ENCODE measurements at regions not wholly inside any gene's neighbourhood (a gene's known extent, or its start where the extent isn't known, plus 50 kb on each side); places are given as distances from the start of the nearest gene placed in this dataset.

DNA sequence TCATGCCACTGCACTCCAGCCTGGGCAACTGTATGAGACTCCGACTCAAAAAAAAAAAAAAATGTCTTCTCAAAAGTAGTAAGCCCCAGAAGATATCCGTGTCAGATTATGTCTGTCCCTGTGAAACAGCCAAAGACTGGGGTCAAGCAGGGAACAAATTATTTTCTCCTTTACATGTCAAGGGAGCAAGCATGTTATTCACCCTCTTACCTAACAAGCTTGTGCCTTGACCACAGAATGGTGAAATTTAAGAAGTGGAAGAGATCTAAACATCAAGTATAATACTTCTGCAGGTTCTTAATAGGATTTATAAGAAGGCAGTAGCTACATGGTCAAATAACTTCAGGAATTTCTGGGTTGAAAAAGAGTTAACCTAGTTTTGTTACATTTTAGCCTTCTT lies 187.9 kb downstream of the ZNF365 start:
- Histone ChIP-seq H3K9ac (ENCODE audit: low read depth in 1 of 2, low read length in 2 of 2) (no peak overlapping the region), H3K36me3 (ENCODE audit: control insufficient read depth in 2 of 2, insufficient read depth in 2 of 2, low read length in 2 of 2) (no peaks in the 10 kb centered on the region), H3K27ac (ENCODE audit: low read depth in 2 of 2, low read length in 2 of 2) (no peak overlapping the region), H3K27me3 (ENCODE audit: control insufficient read depth in 2 of 2, insufficient read depth in 2 of 2, low read length in 2 of 2) (no peaks in the 10 kb centered on the region), H3K9me3 (ENCODE audit: control insufficient read depth in 2 of 2, low read length in 2 of 2) (no peaks in the 10 kb centered on the region), H3K4me1 (ENCODE audit: control insufficient read depth in 2 of 2, insufficient read depth in 2 of 2, low read length in 2 of 2) (no peaks in the 10 kb centered on the region), H3K4me3 (ENCODE audit: low read length in 2 of 2) (no peak overlapping the region)

DNA sequence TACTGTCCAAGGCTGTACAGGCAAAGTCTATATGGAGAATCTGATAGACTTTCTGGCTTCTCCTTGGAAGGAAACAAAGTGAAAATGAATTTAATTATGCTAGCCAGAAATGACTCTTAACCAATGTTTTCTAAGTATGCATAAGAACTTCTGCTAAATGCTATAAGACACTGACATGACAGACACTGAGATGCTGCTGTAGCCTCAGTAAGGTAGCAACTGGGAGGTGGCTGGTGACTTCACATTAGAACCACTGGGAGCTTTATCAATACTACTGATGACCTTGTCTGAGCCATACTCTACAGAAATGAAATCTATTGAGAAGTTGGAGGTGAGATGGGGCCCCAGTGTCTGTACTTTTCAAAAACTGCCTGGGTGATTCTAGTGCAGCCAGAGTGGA lies 188.6 kb downstream of the ZNF365 start:
- no peak overlapping the region for H3K27ac ChIP-seq (ENCODE audit: low read depth in 2 of 2, low read length in 2 of 2)
- H3K36me3 ChIP-seq (ENCODE audit: control insufficient read depth in 2 of 2, insufficient read depth in 2 of 2, low read length in 2 of 2), result no peaks in the 10 kb centered on the region

GRCh38 chr10:62573929-62574328 lies 199.8 kb downstream of the ZNF365 start:
- Histone ChIP-seq H3K9ac (ENCODE audit: low read depth in 1 of 2, low read length in 2 of 2) (no peak overlapping the region), H3K4me1 (ENCODE audit: control insufficient read depth in 2 of 2, insufficient read depth in 2 of 2, low read length in 2 of 2) (no peaks in the 10 kb centered on the region), H3K36me3 (ENCODE audit: control insufficient read depth in 2 of 2, insufficient read depth in 2 of 2, low read length in 2 of 2) (no peaks in the 10 kb centered on the region), H3K27ac (ENCODE audit: low read depth in 2 of 2, low read length in 2 of 2) (no peak overlapping the region), H3K9me3 (ENCODE audit: control insufficient read depth in 2 of 2, low read length in 2 of 2) (no peaks in the 10 kb centered on the region), H3K4me3 (ENCODE audit: low read length in 2 of 2) (no peak overlapping the region), H3K27me3 (ENCODE audit: control insufficient read depth in 2 of 2, insufficient read depth in 2 of 2, low read length in 2 of 2) (no peaks in the 10 kb centered on the region)

More for the DNA sequence above, 188.6 kb downstream of the ZNF365 start:
- H3K9ac ChIP-seq (ENCODE audit: low read depth in 1 of 2, low read length in 2 of 2), result no peak overlapping the region
- H3K9me3 ChIP-seq (ENCODE audit: control insufficient read depth in 2 of 2, low read length in 2 of 2), result no peaks in the 10 kb centered on the region
- no peak overlapping the region for H3K4me3 ChIP-seq (ENCODE audit: low read length in 2 of 2)
- H3K4me1 ChIP-seq (ENCODE audit: control insufficient read depth in 2 of 2, insufficient read depth in 2 of 2, low read length in 2 of 2), result no peaks in the 10 kb centered on the region
- H3K27me3 ChIP-seq (ENCODE audit: control insufficient read depth in 2 of 2, insufficient read depth in 2 of 2, low read length in 2 of 2), result no peaks in the 10 kb centered on the region

DNA sequence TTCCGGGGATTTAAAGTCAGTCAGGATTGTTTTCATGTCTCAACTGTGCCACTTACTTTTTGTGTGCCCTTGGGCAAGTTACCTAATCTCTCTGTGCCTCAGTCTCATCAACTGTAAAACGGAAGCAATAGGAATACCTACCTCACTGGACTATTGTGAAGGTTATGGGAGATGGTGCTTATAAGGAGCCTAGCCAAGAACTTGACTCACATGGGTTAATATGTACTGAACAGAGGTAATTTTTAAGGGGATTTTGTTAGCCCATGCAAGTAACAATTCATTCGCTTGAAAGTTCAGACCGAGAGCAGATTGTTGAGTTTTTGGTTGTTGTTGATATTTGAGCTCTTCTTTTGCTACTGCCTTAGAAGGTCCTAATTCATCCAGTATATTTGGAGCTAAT lies 202.9 kb downstream of the ZNF365 start:
- Histone ChIP-seq H3K27ac (ENCODE audit: low read depth in 2 of 2, low read length in 2 of 2) (no peak overlapping the region), H3K27me3 (ENCODE audit: control insufficient read depth in 2 of 2, insufficient read depth in 2 of 2, low read length in 2 of 2) (no peaks in the 10 kb centered on the region), H3K4me3 (ENCODE audit: low read length in 2 of 2) (no peak overlapping the region), H3K4me1 (ENCODE audit: control insufficient read depth in 2 of 2, insufficient read depth in 2 of 2, low read length in 2 of 2) (no peaks in the 10 kb centered on the region), H3K9me3 (ENCODE audit: control insufficient read depth in 2 of 2, low read length in 2 of 2) (no peaks in the 10 kb centered on the region), H3K36me3 (ENCODE audit: control insufficient read depth in 2 of 2, insufficient read depth in 2 of 2, low read length in 2 of 2) (no peaks in the 10 kb centered on the region), H3K9ac (ENCODE audit: low read depth in 1 of 2, low read length in 2 of 2) (no peak overlapping the region)

DNA sequence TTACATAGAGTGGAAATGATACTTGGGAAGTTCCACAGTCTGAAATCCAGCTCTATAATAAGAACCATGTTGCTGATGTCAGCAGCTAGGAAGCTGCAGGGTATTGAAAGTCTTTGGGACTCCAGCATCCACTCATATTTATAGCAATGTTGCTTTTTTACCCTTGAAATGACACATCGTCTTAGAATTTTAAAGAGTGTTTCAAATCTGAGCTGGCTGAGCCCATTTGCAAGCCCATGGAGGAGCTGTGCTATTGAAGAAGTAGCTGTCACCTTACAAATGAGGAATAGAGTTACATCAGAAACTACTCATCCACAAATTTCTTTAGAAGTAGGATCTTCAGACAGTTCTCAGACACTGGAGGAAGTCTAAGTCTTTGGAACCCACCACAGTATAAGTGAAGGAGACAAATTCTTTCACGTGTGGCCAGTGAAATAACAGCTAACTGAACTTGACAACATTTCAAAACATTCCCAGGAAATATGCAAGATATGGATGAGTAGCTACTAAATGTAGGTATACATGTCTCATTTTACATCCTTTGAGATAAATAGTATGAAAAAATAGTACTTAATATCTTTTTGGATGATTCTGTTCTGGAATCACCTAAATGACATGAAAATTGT lies 203.6 kb downstream of the ZNF365 start:
- Histone ChIP-seq H3K9ac (ENCODE audit: low read depth in 1 of 2, low read length in 2 of 2) (no peak overlapping the region), H3K36me3 (ENCODE audit: control insufficient read depth in 2 of 2, insufficient read depth in 2 of 2, low read length in 2 of 2) (no peaks in the 10 kb centered on the region), H3K27ac (ENCODE audit: low read depth in 2 of 2, low read length in 2 of 2) (no peak overlapping the region), H3K27me3 (ENCODE audit: control insufficient read depth in 2 of 2, insufficient read depth in 2 of 2, low read length in 2 of 2) (no peaks in the 10 kb centered on the region), H3K4me3 (ENCODE audit: low read length in 2 of 2) (no peak overlapping the region), H3K4me1 (ENCODE audit: control insufficient read depth in 2 of 2, insufficient read depth in 2 of 2, low read length in 2 of 2) (no peaks in the 10 kb centered on the region), H3K9me3 (ENCODE audit: control insufficient read depth in 2 of 2, low read length in 2 of 2) (no peaks in the 10 kb centered on the region)

GRCh38 chr10:62578301-62578700 lies 204.1 kb downstream of the ZNF365 start:
- Histone ChIP-seq H3K9me3 (ENCODE audit: control insufficient read depth in 2 of 2, low read length in 2 of 2) (no peaks in the 10 kb centered on the region), H3K4me3 (ENCODE audit: low read length in 2 of 2) (no peak overlapping the region), H3K27me3 (ENCODE audit: control insufficient read depth in 2 of 2, insufficient read depth in 2 of 2, low read length in 2 of 2) (no peaks in the 10 kb centered on the region), H3K27ac (ENCODE audit: low read depth in 2 of 2, low read length in 2 of 2) (no peak overlapping the region), H3K36me3 (ENCODE audit: control insufficient read depth in 2 of 2, insufficient read depth in 2 of 2, low read length in 2 of 2) (no peaks in the 10 kb centered on the region), H3K9ac (ENCODE audit: low read depth in 1 of 2, low read length in 2 of 2) (no peak overlapping the region), H3K4me1 (ENCODE audit: control insufficient read depth in 2 of 2, insufficient read depth in 2 of 2, low read length in 2 of 2) (no peaks in the 10 kb centered on the region)

DNA sequence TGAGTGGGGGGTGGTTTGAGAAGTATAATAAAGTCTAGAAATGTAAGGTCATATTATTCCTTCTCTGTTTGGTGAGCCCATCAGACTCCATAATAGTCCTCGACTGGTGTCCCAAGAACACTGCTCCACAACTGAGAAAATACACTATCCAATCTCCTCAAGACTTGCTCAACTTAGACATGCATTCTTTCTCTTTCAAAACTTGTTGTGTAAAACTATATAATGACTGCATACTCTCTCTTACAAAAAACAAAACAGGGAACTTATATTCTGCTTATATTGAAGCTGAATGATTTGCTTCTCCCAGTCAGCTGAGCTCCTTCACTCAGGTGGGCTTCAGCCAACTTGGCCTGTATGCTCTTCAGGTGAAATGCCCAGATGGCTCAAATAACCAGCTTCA lies 204.7 kb downstream of the ZNF365 start:
- H3K4me1 ChIP-seq (ENCODE audit: control insufficient read depth in 2 of 2, insufficient read depth in 2 of 2, low read length in 2 of 2), result no peaks in the 10 kb centered on the region
- H3K9ac ChIP-seq (ENCODE audit: low read depth in 1 of 2, low read length in 2 of 2), result no peak overlapping the region
- no peaks in the 10 kb centered on the region for H3K9me3 ChIP-seq (ENCODE audit: control insufficient read depth in 2 of 2, low read length in 2 of 2)
- no peak overlapping the region for H3K4me3 ChIP-seq (ENCODE audit: low read length in 2 of 2)
- H3K27ac ChIP-seq (ENCODE audit: low read depth in 2 of 2, low read length in 2 of 2), result no peak overlapping the region
- no peaks in the 10 kb centered on the region for H3K27me3 ChIP-seq (ENCODE audit: control insufficient read depth in 2 of 2, insufficient read depth in 2 of 2, low read length in 2 of 2)
- no peaks in the 10 kb centered on the region for H3K36me3 ChIP-seq (ENCODE audit: control insufficient read depth in 2 of 2, insufficient read depth in 2 of 2, low read length in 2 of 2)

DNA sequence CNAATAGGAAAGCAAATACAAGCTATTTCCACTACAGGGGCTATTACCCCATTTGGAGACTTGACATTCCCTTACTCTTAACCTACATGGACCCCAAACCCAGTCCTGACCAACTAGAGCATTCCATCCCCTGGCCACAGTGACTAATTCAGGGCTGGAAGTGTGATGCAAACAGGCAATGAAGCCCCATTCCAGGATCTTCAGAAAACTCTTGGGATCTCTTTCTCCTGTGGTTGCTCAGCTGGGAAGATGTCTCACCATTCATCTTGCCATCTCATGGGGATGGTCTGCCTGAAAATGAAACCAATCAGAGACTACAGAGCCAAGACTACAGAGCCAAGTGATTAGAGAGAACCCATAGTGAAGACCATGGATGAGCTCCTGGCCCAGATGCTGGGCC lies 206.2 kb downstream of the ZNF365 start:
- no peaks in the 10 kb centered on the region for H3K36me3 ChIP-seq (ENCODE audit: control insufficient read depth in 2 of 2, insufficient read depth in 2 of 2, low read length in 2 of 2)
- H3K9me3 ChIP-seq (ENCODE audit: control insufficient read depth in 2 of 2, low read length in 2 of 2), result no peaks in the 10 kb centered on the region
- H3K4me1 ChIP-seq (ENCODE audit: control insufficient read depth in 2 of 2, insufficient read depth in 2 of 2, low read length in 2 of 2), result no peaks in the 10 kb centered on the region
- H3K9ac ChIP-seq (ENCODE audit: low read depth in 1 of 2, low read length in 2 of 2), result no peak overlapping the region
- H3K27ac ChIP-seq (ENCODE audit: low read depth in 2 of 2, low read length in 2 of 2), result no peak overlapping the region
- no peaks in the 10 kb centered on the region for H3K27me3 ChIP-seq (ENCODE audit: control insufficient read depth in 2 of 2, insufficient read depth in 2 of 2, low read length in 2 of 2)
- H3K4me3 ChIP-seq (ENCODE audit: low read length in 2 of 2), result no peak overlapping the region

DNA sequence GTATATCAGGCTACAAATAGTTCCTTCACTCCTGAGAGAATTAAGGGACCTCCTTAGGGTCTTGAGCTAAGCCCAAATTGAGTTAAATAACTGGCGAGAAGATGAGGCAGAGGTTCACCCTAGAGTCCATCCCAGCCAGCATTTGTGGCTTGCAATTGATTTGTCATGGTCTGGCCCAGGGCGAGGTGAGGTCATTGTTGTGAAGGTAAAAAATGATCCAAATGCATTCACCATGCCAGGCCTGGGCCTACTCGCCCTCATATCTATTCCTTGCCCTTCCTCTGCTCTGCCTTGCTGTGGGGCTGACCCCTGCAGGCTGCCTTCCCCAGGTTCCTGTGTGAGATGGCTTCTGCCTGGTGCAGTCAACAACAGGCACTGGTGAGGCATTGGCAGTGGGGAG lies 207.2 kb downstream of the ZNF365 start:
- H3K4me1 ChIP-seq (ENCODE audit: control insufficient read depth in 2 of 2, insufficient read depth in 2 of 2, low read length in 2 of 2), result no peaks in the 10 kb centered on the region
- no peaks in the 10 kb centered on the region for H3K36me3 ChIP-seq (ENCODE audit: control insufficient read depth in 2 of 2, insufficient read depth in 2 of 2, low read length in 2 of 2)
- H3K27ac ChIP-seq (ENCODE audit: low read depth in 2 of 2, low read length in 2 of 2), result no peak overlapping the region
- no peaks in the 10 kb centered on the region for H3K27me3 ChIP-seq (ENCODE audit: control insufficient read depth in 2 of 2, insufficient read depth in 2 of 2, low read length in 2 of 2)
- no peak overlapping the region for H3K9ac ChIP-seq (ENCODE audit: low read depth in 1 of 2, low read length in 2 of 2)
- no peaks in the 10 kb centered on the region for H3K9me3 ChIP-seq (ENCODE audit: control insufficient read depth in 2 of 2, low read length in 2 of 2)
- no peak overlapping the region for H3K4me3 ChIP-seq (ENCODE audit: low read length in 2 of 2)

DNA sequence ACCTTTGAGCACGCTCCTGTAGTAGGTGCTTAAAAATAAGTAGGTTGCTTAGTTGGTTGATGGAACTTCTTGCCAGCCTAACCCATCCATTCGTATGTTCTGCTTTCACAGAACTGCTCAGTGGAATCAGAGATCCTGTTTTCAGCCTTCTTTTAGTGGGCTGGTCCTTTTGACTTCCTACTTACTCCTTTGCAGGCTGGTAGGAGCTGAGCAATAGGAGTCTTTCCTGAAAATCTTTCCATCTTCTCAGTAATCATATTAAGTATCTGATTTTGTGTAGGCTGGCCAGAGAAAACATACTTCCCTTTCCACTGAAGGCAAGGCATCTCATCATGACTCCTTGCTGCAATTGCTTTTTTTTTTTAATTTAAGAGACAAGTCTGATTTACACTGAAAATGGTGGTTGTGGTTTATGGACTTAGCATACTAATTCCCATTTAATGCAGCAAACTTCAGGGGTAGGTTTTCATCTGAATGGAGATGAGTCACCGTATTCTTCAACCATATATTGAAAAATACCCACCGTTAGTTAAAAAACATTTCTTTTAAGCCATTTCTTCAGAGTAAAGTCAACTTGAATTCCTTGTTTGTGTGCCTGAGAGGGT lies 208.0 kb downstream of the ZNF365 start:
- Histone ChIP-seq H3K9ac (ENCODE audit: low read depth in 1 of 2, low read length in 2 of 2) (no peak overlapping the region), H3K27me3 (ENCODE audit: control insufficient read depth in 2 of 2, insufficient read depth in 2 of 2, low read length in 2 of 2) (no peaks in the 10 kb centered on the region), H3K4me3 (ENCODE audit: low read length in 2 of 2) (no peak overlapping the region), H3K9me3 (ENCODE audit: control insufficient read depth in 2 of 2, low read length in 2 of 2) (no peaks in the 10 kb centered on the region), H3K36me3 (ENCODE audit: control insufficient read depth in 2 of 2, insufficient read depth in 2 of 2, low read length in 2 of 2) (no peaks in the 10 kb centered on the region), H3K4me1 (ENCODE audit: control insufficient read depth in 2 of 2, insufficient read depth in 2 of 2, low read length in 2 of 2) (no peaks in the 10 kb centered on the region), H3K27ac (ENCODE audit: low read depth in 2 of 2, low read length in 2 of 2) (peak overlapping the region; percentile 2 to 53)

Measured in mucosa of rectum (tissue), 2 donors.